ENCODE measurements at regions not wholly inside any gene's neighbourhood (a gene's known extent, or its start where the extent isn't known, plus 50 kb on each side); places are given as distances from the start of the nearest gene placed in this dataset.

DNA sequence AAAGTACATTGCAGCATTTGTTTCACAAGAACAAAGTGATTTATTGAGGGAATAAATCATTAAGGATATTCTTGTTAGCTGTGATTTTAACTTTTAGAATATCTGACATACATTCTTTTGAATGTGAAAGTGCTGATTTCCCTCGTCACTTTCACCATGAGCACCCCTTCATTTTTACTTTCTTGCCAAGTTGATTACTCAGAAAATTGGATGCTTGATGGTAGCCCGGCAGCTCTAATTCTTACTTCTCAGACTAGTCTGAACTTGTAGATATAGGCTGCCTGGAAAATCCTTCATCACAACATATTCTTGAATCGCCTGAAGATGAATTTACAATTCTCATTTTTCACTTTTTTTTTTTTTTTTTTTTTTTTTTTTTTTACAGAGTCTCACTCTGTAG lies 147.1 kb upstream of the SMLR1 start:
- peaks cover 13% of the 10 kb centered on the region for H3K9me3 Mint-ChIP-seq
- intact Hi-C loops (cut with micrococcal nuclease) = no loop called here
- peaks cover 2% of the 10 kb centered on the region for H3K4me1 Mint-ChIP-seq (ENCODE audit: low read depth)
- ChIA-PET POLR2A (no interaction called here), CTCF (interaction anchor here (1.8 kb wide), 1 partner anchor 315 kb away, joined by 4 read pairs; no protein-coding TSS in a partner anchor)
- DNase-seq = no peak
- no peak overlapping the region for H3K4me3 Mint-ChIP-seq
- H3K36me3 Mint-ChIP-seq (ENCODE audit: low read depth) = no peaks in the 10 kb centered on the region
- H3K27me3 Mint-ChIP-seq = no peaks in the 10 kb centered on the region
- no peak overlapping the region for H3K27ac Mint-ChIP-seq
- ATAC-seq = no peak
- TF ChIP-seq, protein P1, sequence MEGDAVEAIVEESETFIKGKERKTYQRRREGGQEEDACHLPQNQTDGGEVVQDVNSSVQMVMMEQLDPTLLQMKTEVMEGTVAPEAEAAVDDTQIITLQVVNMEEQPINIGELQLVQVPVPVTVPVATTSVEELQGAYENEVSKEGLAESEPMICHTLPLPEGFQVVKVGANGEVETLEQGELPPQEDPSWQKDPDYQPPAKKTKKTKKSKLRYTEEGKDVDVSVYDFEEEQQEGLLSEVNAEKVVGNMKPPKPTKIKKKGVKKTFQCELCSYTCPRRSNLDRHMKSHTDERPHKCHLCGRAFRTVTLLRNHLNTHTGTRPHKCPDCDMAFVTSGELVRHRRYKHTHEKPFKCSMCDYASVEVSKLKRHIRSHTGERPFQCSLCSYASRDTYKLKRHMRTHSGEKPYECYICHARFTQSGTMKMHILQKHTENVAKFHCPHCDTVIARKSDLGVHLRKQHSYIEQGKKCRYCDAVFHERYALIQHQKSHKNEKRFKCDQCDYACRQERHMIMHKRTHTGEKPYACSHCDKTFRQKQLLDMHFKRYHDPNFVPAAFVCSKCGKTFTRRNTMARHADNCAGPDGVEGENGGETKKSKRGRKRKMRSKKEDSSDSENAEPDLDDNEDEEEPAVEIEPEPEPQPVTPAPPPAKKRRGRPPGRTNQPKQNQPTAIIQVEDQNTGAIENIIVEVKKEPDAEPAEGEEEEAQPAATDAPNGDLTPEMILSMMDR (IDR thresholded peaks at IDR 0.05) = no peak

DNA sequence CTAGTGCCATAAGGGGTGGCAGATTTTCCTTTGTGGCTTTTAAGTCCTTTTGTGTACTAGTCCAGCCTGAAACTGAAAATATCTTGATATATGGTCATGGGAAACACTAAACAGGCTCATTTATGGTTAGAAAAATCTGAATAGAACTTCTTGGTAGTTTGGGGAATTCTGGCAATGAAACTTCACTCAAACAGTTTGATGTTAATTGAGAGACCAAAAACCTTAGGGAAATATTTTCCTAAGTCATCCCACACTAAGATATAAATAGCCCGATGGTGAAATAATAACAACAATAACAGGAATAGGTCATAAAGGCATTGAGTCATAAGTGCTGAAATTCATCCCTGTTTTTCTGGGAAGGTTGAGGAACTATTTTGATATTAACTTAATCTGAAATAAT lies 146.2 kb upstream of the SMLR1 start:
- no peak for DNase-seq
- no peak for ATAC-seq
- ChIA-PET POLR2A (no interaction called here), CTCF (no interaction called here)
- no peak overlapping the region for H3K27ac Mint-ChIP-seq
- H3K4me3 Mint-ChIP-seq = no peak overlapping the region
- intact Hi-C loops (cut with micrococcal nuclease) = no loop called here
- no peaks in the 10 kb centered on the region for H3K27me3 Mint-ChIP-seq
- H3K4me1 Mint-ChIP-seq (ENCODE audit: low read depth) = peaks cover 2% of the 10 kb centered on the region
- TF ChIP-seq, protein P1 (IDR thresholded peaks at IDR 0.05) = no peak
- no peaks in the 10 kb centered on the region for H3K36me3 Mint-ChIP-seq (ENCODE audit: low read depth)
- peaks cover 13% of the 10 kb centered on the region for H3K9me3 Mint-ChIP-seq

DNA sequence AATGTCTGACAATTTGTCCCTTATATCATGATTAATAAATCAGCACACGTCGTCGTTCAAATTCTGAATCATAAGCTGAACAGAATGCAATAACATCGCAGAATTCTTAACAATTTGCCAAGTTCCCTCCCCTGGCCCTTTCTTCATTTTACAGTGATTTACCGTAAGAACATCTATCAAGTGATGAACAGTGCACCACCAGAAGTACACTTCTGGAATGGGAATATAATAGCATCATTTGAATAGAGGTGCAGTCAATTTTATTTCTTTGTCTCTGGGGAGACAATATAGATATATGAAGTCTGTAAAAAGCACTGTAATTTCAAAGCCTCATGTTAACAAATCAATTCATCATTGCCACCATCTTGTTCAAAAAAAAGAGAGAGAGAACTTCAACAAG lies 145.1 kb upstream of the SMLR1 start:
- CTCF ChIA-PET = no interaction called here
- TF ChIP-seq, protein P1 (IDR thresholded peaks at IDR 0.05) = no peak
- DNase-seq (no peak), ATAC-seq (no peak)
- Mint-ChIP-seq H3K27ac (no peak overlapping the region), H3K4me1 (ENCODE audit: low read depth) (no peaks in the 10 kb centered on the region), H3K36me3 (ENCODE audit: low read depth) (no peaks in the 10 kb centered on the region), H3K27me3 (no peaks in the 10 kb centered on the region), H3K4me3 (no peak overlapping the region), H3K9me3 (peaks cover 9% of the 10 kb centered on the region)
- POLR2A ChIA-PET = no interaction called here
- intact Hi-C loops (cut with micrococcal nuclease) = no loop called here

DNA sequence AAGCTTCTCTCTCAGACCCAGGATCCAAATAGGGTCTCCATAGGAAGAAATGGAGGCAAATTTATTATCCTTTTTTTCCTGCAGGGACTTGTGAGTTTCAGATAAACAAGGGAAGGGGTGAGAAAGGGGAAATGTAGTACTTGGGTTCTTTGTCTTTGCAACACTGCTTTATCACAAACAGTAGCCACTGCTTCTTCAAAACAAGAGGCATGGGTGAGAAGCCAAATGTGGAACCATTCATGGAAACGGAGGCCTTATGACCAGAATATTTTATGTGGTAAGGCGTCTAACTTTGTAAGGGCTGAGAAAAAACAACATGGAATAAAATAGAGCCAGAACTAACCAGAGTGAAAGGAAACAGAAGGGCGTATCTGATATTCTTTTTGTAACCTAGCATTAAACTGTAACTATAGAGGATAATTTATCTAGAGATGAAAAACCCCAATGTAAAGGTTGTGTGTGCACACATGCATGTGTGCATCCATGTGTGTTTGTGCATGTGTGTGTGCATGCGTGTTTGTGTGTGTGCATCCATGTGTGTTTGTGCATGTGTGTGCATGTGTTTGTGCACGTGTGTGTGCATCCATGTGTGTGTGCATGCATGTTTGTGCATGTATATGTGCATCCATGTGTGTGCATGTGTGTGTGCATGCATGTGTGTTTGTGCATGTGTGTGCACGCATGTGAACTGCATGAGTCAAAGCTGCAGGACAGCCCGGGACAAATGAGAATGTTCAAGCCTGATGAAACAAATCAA lies 143.3 kb upstream of the SMLR1 start:
- POLR2A ChIA-PET = no interaction called here
- DNase-seq (no peak), ATAC-seq (no peak)
- intact Hi-C loops (cut with micrococcal nuclease) = no loop called here
- Mint-ChIP-seq H3K36me3 (ENCODE audit: low read depth) (no peaks in the 10 kb centered on the region), H3K27me3 (no peaks in the 10 kb centered on the region), H3K9me3 (peaks cover 3% of the 10 kb centered on the region), H3K4me1 (ENCODE audit: low read depth) (no peaks in the 10 kb centered on the region), H3K4me3 (no peak overlapping the region), H3K27ac (no peak overlapping the region)
- CTCF ChIA-PET = no interaction called here
- TF ChIP-seq, protein P1 (IDR thresholded peaks at IDR 0.05) = no peak

DNA sequence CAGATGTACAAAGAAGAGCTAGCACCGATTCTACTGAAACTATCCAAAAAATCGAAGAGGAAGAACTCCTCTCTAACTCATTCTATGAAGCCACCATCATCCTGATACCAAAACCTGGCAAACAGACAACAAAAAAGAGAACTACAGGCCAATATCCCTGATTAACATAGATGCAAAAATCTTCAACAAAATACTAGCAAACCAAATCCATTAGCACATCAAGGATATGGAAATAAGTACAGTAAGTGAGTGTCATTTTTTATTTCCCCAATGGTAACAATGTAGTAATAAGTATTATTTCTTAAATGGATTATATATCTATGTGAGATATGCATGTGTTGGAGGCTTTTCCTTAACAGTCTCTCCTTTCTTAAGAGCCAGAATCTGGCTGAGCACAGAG lies 134.5 kb upstream of the SMLR1 start:
- Mint-ChIP-seq H3K27ac (no peak overlapping the region), H3K4me1 (ENCODE audit: low read depth) (peaks cover 18% of the 10 kb centered on the region), H3K4me3 (no peak overlapping the region), H3K36me3 (ENCODE audit: low read depth) (no peaks in the 10 kb centered on the region), H3K9me3 (peaks cover 5% of the 10 kb centered on the region), H3K27me3 (no peaks in the 10 kb centered on the region)
- CTCF ChIA-PET = no interaction called here
- POLR2A ChIA-PET = no interaction called here
- intact Hi-C loops (cut with micrococcal nuclease) = no loop called here
- ATAC-seq (no peak), DNase-seq (no peak)
- TF ChIP-seq, protein P1 (IDR thresholded peaks at IDR 0.05) = no peak

Measured in activated CD8-positive, alpha-beta T cell treated with anti-CD3 and anti-CD28 coated beads for 36 hours (primary cell).